IMR-90 (cell line): ENCODE measurements at regions not wholly inside any gene's neighbourhood (a gene's known extent, or its start where the extent isn't known, plus 50 kb on each side); places are given as distances from the start of the nearest gene placed in this dataset.

Experiments
- BHLHE40 ChIP-seq: fragments of 150-350 bp; IDR thresholded peaks from 2 replicates; pipeline ENCODE4 v1.6.1; 2016; ENCODE audit warnings: mild to moderate bottlenecking, low read depth, low read length
- CEBPB ChIP-seq: IDR thresholded peaks from 2 replicates; pipeline ENCODE4 v1.6.1; 2012; ENCODE audit warnings: low read depth, low read length, improper control_type of control experiment
- CTCF ChIP-seq: conservative IDR thresholded peaks from 2 replicates; pipeline ENCODE4 v1.5.1; 2012; ENCODE audit warnings: mild to moderate bottlenecking, low read depth, low read length, improper control_type of control experiment
- FOS ChIP-seq: fragments of 150-350 bp; IDR thresholded peaks from 2 replicates; pipeline ENCODE4 v1.6.1; 2016; ENCODE audit warnings: low read depth, low read length
- MAZ ChIP-seq: IDR thresholded peaks from 2 replicates; pipeline ENCODE4 v1.6.1; 2012; ENCODE audit warnings: low read depth, mild to moderate bottlenecking, low read length, improper control_type of control experiment, moderate library complexity, borderline replicate concordance
- MXI1 ChIP-seq: IDR thresholded peaks from 2 replicates; pipeline ENCODE4 v1.6.1; 2012; ENCODE audit warnings: low read depth, mild to moderate bottlenecking, low read length, moderate library complexity, borderline replicate concordance
- POLR2A ChIP-seq: IDR thresholded peaks from 2 replicates; pipeline ENCODE4 v1.6.1; 2012; ENCODE audit warnings: mild to moderate bottlenecking, low read depth, low read length
- RAD21 ChIP-seq: IDR thresholded peaks from 2 replicates; pipeline ENCODE4 v1.6.1; 2012; ENCODE audit warnings: low read length, improper control_type of control experiment
- RCOR1 ChIP-seq: IDR thresholded peaks from 2 replicates; pipeline ENCODE4 v1.6.1; 2012; ENCODE audit warnings: mild to moderate bottlenecking, low read length, improper control_type of control experiment; ENCODE audit not compliant: insufficient replicate concordance
- RFX5 ChIP-seq: IDR thresholded peaks from 2 replicates; pipeline ENCODE4 v1.8.0; 2012; ENCODE audit warnings: low read depth, mild to moderate bottlenecking, low read length, moderate library complexity
- SMC3 ChIP-seq: fragments of 150-350 bp; IDR thresholded peaks from 2 replicates; pipeline ENCODE4 v1.6.1; 2016; ENCODE audit warnings: low read depth, mild to moderate bottlenecking, antibody characterized with exemption, low read length, moderate library complexity
- USF2 ChIP-seq: fragments of 150-350 bp; IDR thresholded peaks from 2 replicates; pipeline ENCODE4 v1.6.1; 2017; ENCODE audit warnings: mild to moderate bottlenecking, antibody characterized with exemption, low read length, low read depth

GRCh38 chr4:30283336-30283735 lies 436.8 kb upstream of the PCDH7 start:
- TF ChIP-seq CTCF: no peak
- no peak for TF ChIP-seq POLR2A
- TF ChIP-seq BHLHE40: no peak
- no peak for TF ChIP-seq MXI1
- TF ChIP-seq SMC3: no peak
- no peak for TF ChIP-seq MAZ
- TF ChIP-seq RFX5: no peak
- no peak for TF ChIP-seq USF2
- TF ChIP-seq RCOR1: no peak
- TF ChIP-seq RAD21: no peak
- no peak for TF ChIP-seq CEBPB
- no peak for TF ChIP-seq FOS
